Erythroblast (primary cell): ENCODE measurements at regions not wholly inside any gene's neighbourhood (a gene's known extent, or its start where the extent isn't known, plus 50 kb on each side); places are given as distances from the start of the nearest gene placed in this dataset.

ENCODE experiments used
- GATA1 ChIP-seq: IDR thresholded peaks from 2 replicates; pipeline ENCODE4 v1.6.1; 2011; ENCODE audit warnings: low read depth, mild to moderate bottlenecking, control low read depth, low read length, moderate library complexity
- POLR2A ChIP-seq: IDR thresholded peaks from 2 replicates; pipeline ENCODE4 v1.6.1; 2011; ENCODE audit warnings: mild to moderate bottlenecking, low read length

GRCh38 chr20:16861708-16862107 lies 113.5 kb downstream of the OTOR start:
- TF ChIP-seq POLR2A (no peak), GATA1 (no peak)
